ENCODE measurements at regions not wholly inside any gene's neighbourhood (a gene's known extent, or its start where the extent isn't known, plus 50 kb on each side); places are given as distances from the start of the nearest gene placed in this dataset.

DNA sequence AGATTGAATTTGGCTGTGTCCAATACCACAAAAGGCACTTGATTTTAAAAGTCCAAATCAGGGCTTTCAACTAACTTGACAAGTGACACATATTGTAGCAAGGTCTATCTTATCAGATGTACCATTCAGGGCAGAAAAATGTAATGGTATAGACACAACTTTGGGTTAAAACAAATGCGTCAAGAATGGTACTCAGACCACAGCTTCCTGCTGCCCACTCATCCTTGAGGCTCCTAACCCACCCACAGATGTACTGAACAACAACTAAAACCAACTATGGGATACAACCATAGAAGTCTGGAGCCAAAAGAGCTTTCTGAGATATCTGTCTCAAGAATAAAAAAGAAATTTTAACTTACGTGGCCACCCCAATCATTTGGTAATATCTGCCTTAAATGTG lies 105.2 kb downstream of the RBM43 start:
- H3K79me2 ChIP-seq (ENCODE audit: insufficient read depth, low read length) = no peaks in the 10 kb centered on the region
- H3K4me3 ChIP-seq (ENCODE audit: low read depth, low read length, poor library complexity, severe bottlenecking) = no peak overlapping the region
- no peaks in the 10 kb centered on the region for H3K9me2 ChIP-seq (ENCODE audit: low read depth, low read length)
- H3K9ac ChIP-seq (ENCODE audit: low read length) = no peak overlapping the region
- no peak overlapping the region for H3K4me2 ChIP-seq (ENCODE audit: low read length)
- H3K4me1 ChIP-seq (ENCODE audit: insufficient read depth, low read length, severe bottlenecking) = no peaks in the 10 kb centered on the region
- no peaks in the 10 kb centered on the region for H3K9me3 ChIP-seq (ENCODE audit: low read length)
- H3F3A ChIP-seq (ENCODE audit: insufficient read depth, low read length) = no peaks in the 10 kb centered on the region
- H2AFZ ChIP-seq (ENCODE audit: low read length) = no peak overlapping the region
- no peaks in the 10 kb centered on the region for H3K27me3 ChIP-seq (ENCODE audit: insufficient read depth, low read length)
- H3K36me3 ChIP-seq (ENCODE audit: insufficient read depth, low read length) = no peaks in the 10 kb centered on the region
- H3K27ac ChIP-seq (ENCODE audit: low read depth, low read length, poor library complexity, severe bottlenecking) = no peak overlapping the region
- TF ChIP-seq, protein P1, sequence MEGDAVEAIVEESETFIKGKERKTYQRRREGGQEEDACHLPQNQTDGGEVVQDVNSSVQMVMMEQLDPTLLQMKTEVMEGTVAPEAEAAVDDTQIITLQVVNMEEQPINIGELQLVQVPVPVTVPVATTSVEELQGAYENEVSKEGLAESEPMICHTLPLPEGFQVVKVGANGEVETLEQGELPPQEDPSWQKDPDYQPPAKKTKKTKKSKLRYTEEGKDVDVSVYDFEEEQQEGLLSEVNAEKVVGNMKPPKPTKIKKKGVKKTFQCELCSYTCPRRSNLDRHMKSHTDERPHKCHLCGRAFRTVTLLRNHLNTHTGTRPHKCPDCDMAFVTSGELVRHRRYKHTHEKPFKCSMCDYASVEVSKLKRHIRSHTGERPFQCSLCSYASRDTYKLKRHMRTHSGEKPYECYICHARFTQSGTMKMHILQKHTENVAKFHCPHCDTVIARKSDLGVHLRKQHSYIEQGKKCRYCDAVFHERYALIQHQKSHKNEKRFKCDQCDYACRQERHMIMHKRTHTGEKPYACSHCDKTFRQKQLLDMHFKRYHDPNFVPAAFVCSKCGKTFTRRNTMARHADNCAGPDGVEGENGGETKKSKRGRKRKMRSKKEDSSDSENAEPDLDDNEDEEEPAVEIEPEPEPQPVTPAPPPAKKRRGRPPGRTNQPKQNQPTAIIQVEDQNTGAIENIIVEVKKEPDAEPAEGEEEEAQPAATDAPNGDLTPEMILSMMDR (IDR thresholded peaks at IDR 0.05; ENCODE audit: low read length) = no peak
- no peak for TF ChIP-seq EZH2 (IDR thresholded peaks at IDR 0.05; ENCODE audit: borderline replicate concordance, low read length)
- H4K20me1 ChIP-seq (ENCODE audit: insufficient read depth, low read length) = no peaks in the 10 kb centered on the region

DNA sequence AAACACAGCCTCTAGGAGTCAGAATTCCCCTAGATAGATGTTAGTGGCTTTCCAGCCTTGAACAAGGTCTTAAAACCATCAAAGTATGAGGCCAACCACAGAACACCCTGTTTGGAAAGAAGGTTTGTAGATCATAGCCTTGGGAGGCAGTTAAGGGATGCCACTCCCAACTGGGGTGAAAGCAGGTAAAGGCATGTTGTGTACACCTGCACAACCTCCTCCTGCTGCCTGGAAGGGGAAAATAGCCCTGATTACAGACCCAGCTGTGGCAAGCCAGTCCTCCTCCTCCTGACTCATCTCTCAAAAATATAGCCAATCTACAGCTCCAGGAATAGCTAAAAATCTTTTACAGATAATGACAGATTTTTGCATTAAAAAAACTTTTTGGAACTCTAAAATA lies 108.1 kb downstream of the RBM43 start:
- H4K20me1 ChIP-seq (ENCODE audit: insufficient read depth, low read length) = no peaks in the 10 kb centered on the region
- no peaks in the 10 kb centered on the region for H3F3A ChIP-seq (ENCODE audit: insufficient read depth, low read length)
- H2AFZ ChIP-seq (ENCODE audit: low read length) = no peak overlapping the region

DNA sequence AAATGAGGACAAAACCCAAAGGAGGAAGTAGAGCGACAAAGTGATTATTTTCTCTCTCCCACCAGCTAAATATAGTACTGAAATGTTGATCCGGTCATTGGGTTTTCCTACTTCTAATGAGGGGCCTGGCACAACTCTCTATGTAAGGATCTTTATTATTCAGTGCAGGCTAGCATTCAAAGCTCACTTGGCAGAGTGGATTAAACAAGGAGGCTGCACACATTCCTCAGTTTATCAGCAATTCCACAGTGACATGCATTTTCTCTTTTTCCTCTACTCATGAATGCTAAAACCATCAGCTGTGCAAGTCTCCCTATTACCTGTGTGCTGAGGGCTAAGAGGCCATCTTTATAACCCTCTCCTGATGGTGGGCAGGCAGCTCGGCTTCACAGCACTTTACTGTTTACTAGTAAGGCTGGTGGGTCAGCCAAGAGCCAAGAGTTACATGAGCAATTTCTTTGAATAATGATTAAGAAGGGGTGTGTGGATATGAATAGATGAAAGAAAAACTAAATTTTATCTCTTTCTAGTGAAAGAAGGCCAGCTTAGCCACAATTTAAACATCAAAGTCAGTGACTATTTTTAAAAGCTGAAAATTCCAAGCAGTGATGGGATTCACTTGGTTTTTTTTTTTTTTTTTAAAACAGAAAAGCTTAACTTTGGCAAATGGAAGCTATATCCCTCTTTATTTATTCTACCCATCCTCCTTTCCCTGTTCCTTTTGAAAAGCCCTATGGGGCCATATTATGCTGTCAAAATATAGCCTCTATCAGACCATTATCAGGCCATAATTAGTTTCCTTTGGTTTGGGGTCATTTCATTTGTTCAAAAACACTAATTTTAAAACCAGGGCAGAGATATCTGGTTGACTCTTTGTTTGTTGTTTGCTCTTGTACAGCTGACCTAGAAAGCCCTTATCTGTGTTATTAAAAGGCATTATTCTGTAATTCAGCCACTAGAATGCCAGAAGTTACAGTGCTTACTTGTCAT lies 111.0 kb downstream of the RBM43 start:
- Histone ChIP-seq H3K4me2 (ENCODE audit: low read length) (no peak overlapping the region), H3K9me3 (ENCODE audit: low read length) (no peaks in the 10 kb centered on the region), H2AFZ (ENCODE audit: low read length) (no peak overlapping the region), H3K4me3 (ENCODE audit: low read depth, low read length, poor library complexity, severe bottlenecking) (no peak overlapping the region), H4K20me1 (ENCODE audit: insufficient read depth, low read length) (no peaks in the 10 kb centered on the region), H3K36me3 (ENCODE audit: insufficient read depth, low read length) (no peaks in the 10 kb centered on the region), H3K9me2 (ENCODE audit: low read depth, low read length) (no peaks in the 10 kb centered on the region), H3K27me3 (ENCODE audit: insufficient read depth, low read length) (no peaks in the 10 kb centered on the region), H3K27ac (ENCODE audit: low read depth, low read length, poor library complexity, severe bottlenecking) (no peak overlapping the region), H3F3A (ENCODE audit: insufficient read depth, low read length) (no peaks in the 10 kb centered on the region), H3K4me1 (ENCODE audit: insufficient read depth, low read length, severe bottlenecking) (no peaks in the 10 kb centered on the region), H3K9ac (ENCODE audit: low read length) (no peak overlapping the region), H3K79me2 (ENCODE audit: insufficient read depth, low read length) (no peaks in the 10 kb centered on the region)
- TF ChIP-seq, protein P1 (IDR thresholded peaks at IDR 0.05; ENCODE audit: low read length) = no peak
- TF ChIP-seq EZH2 (IDR thresholded peaks at IDR 0.05; ENCODE audit: borderline replicate concordance, low read length) = no peak

More for the DNA sequence above, 108.1 kb downstream of the RBM43 start:
- no peaks in the 10 kb centered on the region for H3K79me2 ChIP-seq (ENCODE audit: insufficient read depth, low read length)
- no peaks in the 10 kb centered on the region for H3K4me1 ChIP-seq (ENCODE audit: insufficient read depth, low read length, severe bottlenecking)
- no peaks in the 10 kb centered on the region for H3K9me3 ChIP-seq (ENCODE audit: low read length)
- H3K9ac ChIP-seq (ENCODE audit: low read length) = no peak overlapping the region
- no peaks in the 10 kb centered on the region for H3K27me3 ChIP-seq (ENCODE audit: insufficient read depth, low read length)
- H3K4me2 ChIP-seq (ENCODE audit: low read length) = no peak overlapping the region
- TF ChIP-seq EZH2 (IDR thresholded peaks at IDR 0.05; ENCODE audit: borderline replicate concordance, low read length) = no peak
- TF ChIP-seq, protein P1 (IDR thresholded peaks at IDR 0.05; ENCODE audit: low read length) = no peak
- H3K27ac ChIP-seq (ENCODE audit: low read depth, low read length, poor library complexity, severe bottlenecking) = no peak overlapping the region
- H3K9me2 ChIP-seq (ENCODE audit: low read depth, low read length) = no peaks in the 10 kb centered on the region
- H3K4me3 ChIP-seq (ENCODE audit: low read depth, low read length, poor library complexity, severe bottlenecking) = no peak overlapping the region
- H3K36me3 ChIP-seq (ENCODE audit: insufficient read depth, low read length) = no peaks in the 10 kb centered on the region
